ENCODE measurements at regions not wholly inside any gene's neighbourhood (a gene's known extent, or its start where the extent isn't known, plus 50 kb on each side); places are given as distances from the start of the nearest gene placed in this dataset.
A peak's percentile ranks its signal among the peaks of the same experiment; 100 is the strongest.
"Not testable (repeated sequence)": the region's sequence is repeated elsewhere in the genome, so short reads cannot be mapped to it uniquely, and the experiment has no call there.

- Histone ChIP-seq H3K4me1 (ENCODE audit: control insufficient read depth, insufficient read depth, low read length) (no peaks in the 10 kb centered on the region), H3K9me3 (ENCODE audit: control insufficient read depth, low read length) (no peaks in the 10 kb centered on the region), H3K27ac (ENCODE audit: low read length) (no peak overlapping the region), H3K4me3 (ENCODE audit: low read length) (no peak overlapping the region), H3K27me3 (ENCODE audit: control insufficient read depth, insufficient read depth) (no peaks in the 10 kb centered on the region)
- intact Hi-C loops (cut with DNase I) = no loop called here
- 56% methylated on average over 4 of the region's 4 CpGs for WGBS
- DNase-seq (no peak), ATAC-seq (no peak)
Measured at GRCh38 chrX:47776292-47777006, 60.3 kb upstream of the ZNF81 start.

DNA sequence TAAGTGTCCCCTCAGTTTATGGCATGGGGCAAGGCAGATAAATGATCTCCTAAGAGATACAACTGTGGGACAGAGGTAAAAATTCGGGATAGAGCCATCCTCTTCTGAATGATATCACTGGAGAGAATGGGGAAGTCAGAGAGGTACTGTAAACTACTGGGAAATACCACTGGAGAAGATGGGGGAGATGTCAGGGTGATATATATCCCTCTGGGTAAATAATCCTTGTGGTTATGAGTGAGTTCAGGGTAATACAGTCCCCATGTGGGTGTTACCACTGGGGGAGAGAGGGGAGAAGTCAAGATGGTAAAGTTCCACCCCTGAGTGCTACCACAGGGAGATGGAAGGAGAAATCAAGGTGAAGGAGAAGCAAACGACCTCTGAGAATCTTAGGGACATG is 63.9 kb upstream of the ZNF81 start:
- H3K4me3 ChIP-seq (ENCODE audit: low read length) = no peak overlapping the region
- intact Hi-C loops (cut with DNase I) = no loop called here
- H3K27me3 ChIP-seq (ENCODE audit: control insufficient read depth, insufficient read depth) = no peaks in the 10 kb centered on the region
- H3K4me1 ChIP-seq (ENCODE audit: control insufficient read depth, insufficient read depth, low read length) = no peaks in the 10 kb centered on the region
- 46% methylated on average over 2 of the region's 2 CpGs for WGBS
- no peak overlapping the region for H3K27ac ChIP-seq (ENCODE audit: low read length)
- H3K9me3 ChIP-seq (ENCODE audit: control insufficient read depth, low read length) = no peaks in the 10 kb centered on the region
- ATAC-seq (no peak), DNase-seq (no peak)

- H3K4me1 ChIP-seq (ENCODE audit: control insufficient read depth, insufficient read depth, low read length) = no peaks in the 10 kb centered on the region
- WGBS = 84% methylated on average over 1 of the region's 1 CpG
- DNase-seq = no peak
- intact Hi-C loops (cut with DNase I) = no loop called here
- no peak overlapping the region for H3K4me3 ChIP-seq (ENCODE audit: low read length)
- H3K9me3 ChIP-seq (ENCODE audit: control insufficient read depth, low read length) = no peaks in the 10 kb centered on the region
- H3K27me3 ChIP-seq (ENCODE audit: control insufficient read depth, insufficient read depth) = no peaks in the 10 kb centered on the region
- ATAC-seq = no peak
- H3K27ac ChIP-seq (ENCODE audit: low read length) = no peak overlapping the region
Measured at GRCh38 chrX:47771473-47771872, 65.2 kb upstream of the ZNF81 start.

GRCh38 chrX:47762826-47763225 is 73.9 kb upstream of the ZNF81 start:
- H3K9me3 ChIP-seq (ENCODE audit: control insufficient read depth, low read length); ATAC-seq; H3K4me3 ChIP-seq (ENCODE audit: low read length); intact Hi-C loops (cut with DNase I); DNase-seq; H3K27ac ChIP-seq (ENCODE audit: low read length); H3K27me3 ChIP-seq (ENCODE audit: control insufficient read depth, insufficient read depth); H3K4me1 ChIP-seq (ENCODE audit: control insufficient read depth, insufficient read depth, low read length): not testable (repeated sequence)
- 100% methylated on average over 1 of the region's 1 CpG for WGBS

GRCh38 chrX:47752685-47753084 is 84.0 kb upstream of the ZNF81 start:
- 61% methylated on average over 7 of the region's 7 CpGs for WGBS
- ATAC-seq = no peak
- DNase-seq = no peak
- no peaks in the 10 kb centered on the region for H3K27me3 ChIP-seq (ENCODE audit: control insufficient read depth, insufficient read depth)
- intact Hi-C loops (cut with DNase I) = no loop called here
- no peak overlapping the region for H3K4me3 ChIP-seq (ENCODE audit: low read length)
- no peaks in the 10 kb centered on the region for H3K9me3 ChIP-seq (ENCODE audit: control insufficient read depth, low read length)
- H3K27ac ChIP-seq (ENCODE audit: low read length) = no peak overlapping the region
- H3K4me1 ChIP-seq (ENCODE audit: control insufficient read depth, insufficient read depth, low read length) = no peaks in the 10 kb centered on the region

- Histone ChIP-seq H3K4me3 (ENCODE audit: low read length) (no peak overlapping the region), H3K27ac (ENCODE audit: low read length) (no peak overlapping the region), H3K4me1 (ENCODE audit: control insufficient read depth, insufficient read depth, low read length) (no peaks in the 10 kb centered on the region), H3K27me3 (ENCODE audit: control insufficient read depth, insufficient read depth) (no peaks in the 10 kb centered on the region), H3K9me3 (ENCODE audit: control insufficient read depth, low read length) (no peaks in the 10 kb centered on the region)
- ATAC-seq = peak in 1 of 2 donors; percentile 32
- DNase-seq = peak in 2 of 3 donors; percentile 48 to 56
- WGBS = 45% methylated on average over 6 of the region's 6 CpGs
- intact Hi-C loops (cut with DNase I) = no loop called here
Measured at GRCh38 chrX:47751670-47752069, 85.0 kb upstream of the ZNF81 start.

- WGBS = 50% methylated on average over 7 of the region's 7 CpGs
- Histone ChIP-seq H3K27me3 (ENCODE audit: control insufficient read depth, insufficient read depth) (no peaks in the 10 kb centered on the region), H3K4me1 (ENCODE audit: control insufficient read depth, insufficient read depth, low read length) (no peaks in the 10 kb centered on the region), H3K9me3 (ENCODE audit: control insufficient read depth, low read length) (no peaks in the 10 kb centered on the region), H3K27ac (ENCODE audit: low read length) (no peak overlapping the region), H3K4me3 (ENCODE audit: low read length) (no peak overlapping the region)
- ATAC-seq = no peak
- no peak for DNase-seq
- intact Hi-C loops (cut with DNase I) = no loop called here
Measured at GRCh38 chrX:47749185-47749967, 87.3 kb upstream of the ZNF81 start.

- no peak for DNase-seq
- Histone ChIP-seq H3K9me3 (ENCODE audit: control insufficient read depth, low read length) (no peaks in the 10 kb centered on the region), H3K4me3 (ENCODE audit: low read length) (no peak overlapping the region), H3K4me1 (ENCODE audit: control insufficient read depth, insufficient read depth, low read length) (no peaks in the 10 kb centered on the region), H3K27me3 (ENCODE audit: control insufficient read depth, insufficient read depth) (no peaks in the 10 kb centered on the region), H3K27ac (ENCODE audit: low read length) (no peak overlapping the region)
- no peak for ATAC-seq
- 86% methylated on average over 4 of the region's 4 CpGs for WGBS
- intact Hi-C loops (cut with DNase I) = no loop called here
Measured at GRCh38 chrX:47748576-47748975, 88.1 kb upstream of the ZNF81 start.

DNA sequence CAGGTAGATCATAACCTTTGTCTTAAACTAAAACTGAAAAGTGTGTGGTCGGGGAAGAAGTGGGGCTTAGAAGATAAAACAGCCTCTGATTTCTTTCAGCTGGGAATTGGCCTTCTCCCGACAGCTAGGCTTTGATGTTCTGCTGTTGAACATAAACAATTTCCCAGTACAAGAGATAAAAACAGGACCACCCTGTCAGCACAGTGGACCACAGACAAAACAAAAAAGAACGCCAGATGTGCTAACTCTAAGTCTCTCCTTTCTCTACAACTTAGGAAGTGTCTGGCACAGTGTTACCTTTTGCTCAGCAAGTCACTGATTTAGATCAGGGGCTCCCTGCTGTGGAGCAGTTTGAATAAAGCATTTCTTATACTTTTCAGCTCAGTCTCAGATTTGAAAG is 87.5 kb upstream of the UXT start:
- H3K4me3 ChIP-seq (ENCODE audit: low read length) = no peak overlapping the region
- no peaks in the 10 kb centered on the region for H3K27me3 ChIP-seq (ENCODE audit: control insufficient read depth, insufficient read depth)
- H3K27ac ChIP-seq (ENCODE audit: low read length) = no peak overlapping the region
- intact Hi-C loops (cut with DNase I) = no loop called here
- H3K4me1 ChIP-seq (ENCODE audit: control insufficient read depth, insufficient read depth, low read length) = no peaks in the 10 kb centered on the region
- ATAC-seq (no peak), DNase-seq (no peak)
- 48% methylated on average over 3 of the region's 3 CpGs for WGBS
- H3K9me3 ChIP-seq (ENCODE audit: control insufficient read depth, low read length) = no peaks in the 10 kb centered on the region

DNA sequence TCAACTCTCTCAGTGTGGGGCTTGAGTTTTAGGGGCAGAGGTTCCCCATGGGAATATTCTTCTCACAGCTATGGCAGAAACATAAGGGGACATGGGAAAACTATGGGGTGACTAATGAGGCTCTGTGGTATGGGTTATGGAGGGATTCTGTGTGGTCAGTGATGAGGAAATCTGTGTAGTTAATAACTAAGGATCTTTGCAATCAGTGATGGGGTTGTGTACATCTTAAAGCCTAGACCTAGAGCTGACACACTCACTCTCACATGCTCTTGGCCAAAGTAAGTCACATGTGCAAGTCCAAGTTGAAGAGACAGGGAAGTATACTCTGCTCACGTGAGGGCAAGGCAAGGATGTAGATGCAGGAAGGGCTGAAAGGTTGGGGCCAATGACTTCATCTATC is 86.4 kb upstream of the UXT start:
- WGBS = 64% methylated on average over 1 of the region's 1 CpG
- Histone ChIP-seq H3K4me3 (ENCODE audit: low read length) (no peak overlapping the region), H3K27me3 (ENCODE audit: control insufficient read depth, insufficient read depth) (no peaks in the 10 kb centered on the region), H3K27ac (ENCODE audit: low read length) (no peak overlapping the region), H3K4me1 (ENCODE audit: control insufficient read depth, insufficient read depth, low read length) (no peaks in the 10 kb centered on the region), H3K9me3 (ENCODE audit: control insufficient read depth, low read length) (no peaks in the 10 kb centered on the region)
- no peak for ATAC-seq
- no peak for DNase-seq
- intact Hi-C loops (cut with DNase I) = no loop called here

DNA sequence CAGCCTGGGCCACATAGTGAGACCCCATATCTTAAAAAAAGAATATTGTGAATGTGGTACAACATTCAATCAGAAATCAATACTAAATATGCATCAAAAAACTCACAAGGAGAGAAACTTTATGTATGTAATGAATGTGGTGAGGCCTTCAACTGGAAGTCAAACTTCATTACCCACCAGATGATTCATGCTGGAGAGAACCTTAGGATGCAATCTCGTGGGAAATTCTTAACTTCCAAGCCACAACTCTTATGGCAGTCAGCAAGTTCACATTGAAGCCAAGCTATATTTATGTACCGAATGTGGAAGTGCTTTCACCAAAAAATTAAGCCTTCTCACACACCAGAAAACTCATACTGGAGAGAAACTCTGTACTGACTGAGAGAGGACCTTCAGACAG is 84.5 kb upstream of the UXT start:
- DNase-seq = no peak
- Histone ChIP-seq H3K27ac (ENCODE audit: low read length) (no peak overlapping the region), H3K27me3 (ENCODE audit: control insufficient read depth, insufficient read depth) (no peaks in the 10 kb centered on the region), H3K9me3 (ENCODE audit: control insufficient read depth, low read length) (no peaks in the 10 kb centered on the region), H3K4me1 (ENCODE audit: control insufficient read depth, insufficient read depth, low read length) (no peaks in the 10 kb centered on the region), H3K4me3 (ENCODE audit: low read length) (no peak overlapping the region)
- intact Hi-C loops (cut with DNase I) = no loop called here
- no peak for ATAC-seq
- WGBS = 58% methylated on average over 2 of the region's 2 CpGs

All from right cardiac atrium (tissue), 5 donors.